Kidney tubule cell (primary cell): ENCODE measurements at regions not wholly inside any gene's neighbourhood (a gene's known extent, or its start where the extent isn't known, plus 50 kb on each side); places are given as distances from the start of the nearest gene placed in this dataset.

Experiments used
- DNase-seq: peaks from one replicate; pipeline ENCODE4 v3.0.0-alpha.2; 2018; ENCODE audit warnings: low spot score

DNA sequence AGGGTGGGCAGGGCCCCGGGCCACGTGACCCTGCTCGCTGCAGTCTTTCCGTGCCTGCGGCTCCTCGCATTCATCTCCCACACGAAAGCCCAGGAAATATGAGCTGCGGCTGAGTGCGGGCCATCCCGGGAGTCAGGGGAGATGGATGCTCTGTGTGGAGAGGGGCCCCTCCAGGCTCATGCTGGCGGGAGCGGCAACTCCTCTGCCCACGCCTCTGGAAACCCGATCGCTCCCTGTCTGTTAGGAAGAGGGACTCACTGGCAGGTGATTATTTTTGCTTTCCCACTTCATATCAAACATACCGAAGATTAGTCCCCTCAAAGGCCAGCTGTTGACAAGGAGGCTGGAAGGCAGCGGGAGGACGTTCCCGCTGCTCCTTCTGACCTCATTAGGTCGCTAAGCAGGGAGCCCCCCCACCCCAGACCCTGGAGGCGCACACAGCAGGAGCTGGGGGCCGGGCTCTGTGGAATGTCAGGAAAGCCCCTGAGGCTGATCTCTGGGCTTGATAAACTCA, 228.5 kb downstream of the FOXL1 start:
- DNase-seq, result no peak

DNA sequence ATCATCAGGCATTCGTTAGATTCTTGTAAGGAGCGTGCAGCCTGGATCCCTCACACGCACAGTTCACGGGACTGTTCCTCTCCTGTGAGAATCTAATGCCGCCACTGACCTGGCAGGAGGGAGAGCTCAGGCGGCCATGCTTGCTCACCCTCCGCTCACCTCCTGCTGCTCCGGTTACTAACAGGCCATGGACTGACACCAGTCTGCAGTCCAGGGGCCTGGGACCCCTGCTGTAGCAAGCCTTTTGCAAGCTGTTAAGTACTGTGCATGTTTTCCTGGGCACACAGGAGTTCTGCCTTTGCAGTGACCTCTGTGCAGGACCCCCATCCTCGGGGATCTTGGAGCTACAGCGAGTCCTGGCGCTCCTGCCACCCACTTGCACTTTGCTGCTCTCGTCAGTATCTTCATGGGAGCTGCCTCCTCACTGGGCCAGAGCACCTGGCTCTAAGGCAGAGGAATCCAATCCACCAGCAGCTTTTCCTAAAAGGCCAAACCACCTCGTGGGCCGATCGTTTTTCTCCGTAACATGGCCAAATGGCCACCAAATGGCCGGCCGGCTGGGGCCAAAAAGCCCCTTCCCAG, 230.6 kb downstream of the FOXL1 start:
- no peak for DNase-seq

DNA sequence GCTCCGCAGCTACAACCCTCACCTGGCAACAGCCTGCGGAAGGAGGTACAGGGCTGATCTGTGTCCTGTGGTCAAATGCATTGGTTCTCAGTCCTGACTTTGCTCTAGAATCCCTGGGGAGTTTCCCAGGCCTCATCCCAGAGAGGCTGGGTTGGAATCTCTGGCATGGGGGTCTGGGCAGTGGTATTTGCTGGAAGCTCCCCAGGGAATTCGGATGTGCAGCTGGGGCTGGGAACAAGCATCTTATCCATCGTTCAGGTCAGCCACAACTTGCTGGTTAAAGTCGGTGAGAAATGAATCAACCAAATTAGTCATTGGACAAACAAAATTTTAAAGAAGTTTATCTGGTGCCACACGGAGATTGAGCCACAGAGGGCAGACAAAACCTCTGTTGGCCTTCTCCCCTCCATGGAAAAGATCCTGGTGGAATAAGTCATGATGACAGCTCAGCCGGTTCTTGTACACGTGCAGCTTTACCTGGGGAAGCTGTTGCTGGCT, 231.2 kb downstream of the FOXL1 start:
- peak; percentile 78 for DNase-seq

DNA sequence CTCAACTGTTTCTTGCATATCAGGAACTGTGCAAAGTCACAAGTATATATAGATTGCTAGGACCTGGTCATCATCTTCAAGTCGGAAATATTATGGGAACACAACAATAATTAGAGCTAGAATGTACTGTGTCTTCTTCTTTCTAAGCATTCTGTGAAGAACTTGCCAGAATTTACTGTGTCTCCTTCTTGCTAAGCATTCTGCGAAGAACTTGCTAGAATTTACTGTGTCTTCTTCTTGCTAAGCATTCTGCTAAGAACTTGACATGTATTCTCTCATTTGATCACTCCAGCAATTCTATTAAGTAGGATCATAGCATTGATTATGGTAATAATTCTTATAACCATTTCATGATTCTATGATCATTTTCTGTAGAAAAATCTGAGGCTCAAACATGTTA, 231.7 kb downstream of the FOXL1 start:
- no peak for DNase-seq

DNA sequence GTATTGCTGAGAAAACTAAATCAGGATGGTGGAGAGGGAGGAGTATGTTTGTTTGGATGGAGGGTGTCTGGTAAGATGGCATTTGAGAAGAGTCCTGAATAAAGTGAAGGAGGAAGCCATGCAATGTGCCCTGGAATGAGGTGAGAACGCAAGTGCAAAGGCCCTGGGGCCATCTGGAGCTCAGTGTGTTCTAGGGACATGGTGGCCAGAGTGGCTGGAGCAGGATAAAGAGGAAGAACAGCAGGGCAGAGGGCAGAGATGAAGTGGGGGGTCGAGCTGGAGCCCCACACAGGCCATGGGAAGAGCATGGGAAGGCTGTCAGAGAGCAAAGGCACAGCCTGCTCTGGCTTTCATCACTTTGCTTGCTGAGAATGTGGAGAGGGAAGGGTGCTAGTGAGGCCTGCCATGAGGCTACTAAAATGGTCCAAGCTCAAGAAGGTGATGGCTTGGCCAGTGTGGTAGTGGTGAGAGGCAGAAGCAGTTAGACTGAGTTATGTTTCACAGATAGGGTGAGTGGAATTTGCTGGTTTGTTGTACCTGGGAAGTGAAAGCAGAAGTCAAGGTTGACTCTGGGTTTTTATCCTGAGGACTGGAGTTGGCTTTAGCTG, 234.1 kb downstream of the FOXL1 start:
- DNase-seq, result no peak

DNA sequence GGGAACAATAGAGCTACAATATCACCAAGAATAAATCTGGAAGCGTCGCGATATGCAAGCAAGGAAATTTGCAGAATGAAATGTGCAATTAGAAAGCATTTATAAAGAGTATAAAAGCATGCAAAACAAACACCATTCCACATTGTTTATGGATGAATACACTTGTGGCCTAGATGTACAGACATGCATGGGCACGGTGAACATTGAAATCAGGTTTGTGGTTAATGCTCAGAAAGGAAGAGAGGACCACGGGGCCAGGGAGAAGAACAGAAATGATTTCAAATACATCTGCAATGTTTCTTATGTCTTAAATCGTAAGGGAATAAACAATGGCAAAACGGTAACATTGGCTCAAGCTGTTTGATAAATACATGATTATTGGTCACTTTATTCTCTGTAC, 235.9 kb downstream of the FOXL1 start:
- no peak for DNase-seq

DNA sequence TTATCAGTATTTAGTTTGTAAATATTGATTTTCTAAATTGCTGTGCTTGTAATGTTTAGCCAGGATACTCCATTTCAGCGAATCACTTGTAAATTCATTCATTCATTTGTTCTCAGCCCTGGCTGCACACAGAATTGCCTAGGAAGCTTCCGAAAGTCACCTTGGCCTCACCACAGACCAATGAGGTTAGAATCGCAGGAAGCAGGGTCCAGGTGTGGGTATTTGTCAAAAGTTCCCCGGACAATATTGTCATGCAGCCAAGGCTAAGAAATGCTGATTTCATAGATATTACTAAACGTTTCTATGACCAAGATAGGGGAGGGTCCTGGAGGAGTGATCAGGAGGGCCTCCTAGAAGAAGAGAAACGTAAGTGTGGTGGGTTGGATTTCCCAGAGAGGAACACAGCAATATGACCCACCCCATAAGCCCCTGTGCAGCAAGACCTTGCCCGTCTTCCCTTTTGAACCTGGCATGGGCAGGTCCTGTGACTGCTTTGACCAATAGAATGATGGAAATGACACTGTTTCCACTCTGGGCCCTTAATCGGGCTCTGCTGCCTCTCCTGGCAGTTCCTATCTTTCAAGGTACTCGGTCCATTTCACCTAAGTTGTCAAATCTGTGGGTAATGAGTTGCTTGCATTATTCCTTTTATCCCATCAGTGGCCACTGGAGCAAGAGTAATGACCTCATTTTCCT, 238.7 kb downstream of the FOXL1 start:
- DNase-seq, result no peak

DNA sequence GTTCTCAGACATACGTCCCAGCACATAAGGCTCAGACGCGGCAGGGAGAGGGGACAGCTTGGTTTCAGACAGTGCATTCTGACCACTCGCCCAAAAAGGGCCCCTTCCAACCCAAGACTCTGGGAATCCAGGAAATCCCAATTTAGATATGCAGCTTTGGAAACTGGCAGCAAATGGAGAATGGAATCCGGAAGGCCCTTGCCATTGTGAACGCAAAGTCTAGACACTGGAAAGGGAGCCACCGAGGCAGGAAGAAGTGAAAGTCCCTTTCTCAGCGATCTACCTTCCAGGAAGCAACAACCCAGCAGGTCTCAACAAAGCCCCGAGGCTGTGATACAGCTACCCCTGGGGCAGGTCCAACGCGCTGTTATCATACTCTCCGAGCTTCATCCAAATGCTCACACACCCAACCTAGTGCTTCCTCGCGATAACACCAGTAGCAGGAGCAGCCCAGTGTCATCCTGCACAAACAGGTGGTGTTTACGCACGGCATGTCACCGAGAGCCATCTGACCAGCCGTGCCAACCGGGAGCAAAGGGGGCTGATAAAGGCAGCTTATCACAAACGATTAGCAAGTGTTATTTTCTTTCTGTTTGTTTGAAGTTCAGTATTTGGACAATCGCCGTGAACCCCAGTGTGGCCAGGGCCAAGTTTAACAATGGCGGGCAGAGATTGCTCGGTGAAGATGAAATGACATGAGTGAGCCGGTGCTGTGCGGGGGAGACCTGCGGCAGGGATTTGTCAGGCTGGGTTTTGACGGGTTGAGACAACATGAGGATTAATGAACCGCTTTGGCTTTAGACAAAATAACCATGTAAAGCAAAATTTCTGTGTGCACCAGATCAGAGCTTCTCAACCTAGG, 240.6 kb downstream of the FOXL1 start:
- no peak for DNase-seq

DNA sequence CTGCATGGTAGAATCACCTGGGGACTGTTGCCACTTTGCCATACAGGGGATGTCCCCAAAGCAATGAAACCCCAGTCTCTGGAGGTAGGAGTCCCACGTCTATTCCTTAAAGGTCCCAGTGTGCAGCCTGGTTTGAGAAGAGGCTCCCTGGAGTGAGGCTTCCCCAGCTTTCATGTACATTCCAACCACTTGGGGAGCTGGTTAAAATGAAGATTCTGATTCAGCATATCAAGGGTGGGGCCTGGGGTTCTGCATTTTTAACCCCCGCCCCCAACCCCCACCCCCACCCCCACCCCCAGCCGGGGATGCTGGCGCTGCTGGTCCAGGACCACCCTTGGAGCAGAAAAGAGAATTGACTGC, 241.2 kb downstream of the FOXL1 start:
- DNase-seq, result no peak

DNA sequence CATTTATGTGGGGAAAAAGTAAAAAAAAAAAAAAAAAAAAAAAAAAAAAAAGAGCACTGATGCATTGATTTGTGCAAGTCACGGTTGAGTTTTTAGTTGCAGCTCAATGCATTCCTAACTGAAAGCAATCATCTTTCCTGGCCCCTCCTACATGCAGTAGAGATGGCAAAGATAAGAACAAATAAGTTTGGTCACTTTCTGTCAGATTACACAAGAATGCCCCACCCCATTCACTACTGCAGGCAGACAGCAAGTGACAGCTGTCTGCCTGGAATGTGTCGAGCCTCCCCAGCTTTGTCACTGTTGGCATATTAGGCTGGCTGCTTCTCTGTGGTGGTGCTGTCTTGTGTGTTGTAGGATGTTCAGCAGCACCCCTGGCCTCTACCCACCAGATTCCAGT, 243.5 kb downstream of the FOXL1 start:
- no peak for DNase-seq

DNA sequence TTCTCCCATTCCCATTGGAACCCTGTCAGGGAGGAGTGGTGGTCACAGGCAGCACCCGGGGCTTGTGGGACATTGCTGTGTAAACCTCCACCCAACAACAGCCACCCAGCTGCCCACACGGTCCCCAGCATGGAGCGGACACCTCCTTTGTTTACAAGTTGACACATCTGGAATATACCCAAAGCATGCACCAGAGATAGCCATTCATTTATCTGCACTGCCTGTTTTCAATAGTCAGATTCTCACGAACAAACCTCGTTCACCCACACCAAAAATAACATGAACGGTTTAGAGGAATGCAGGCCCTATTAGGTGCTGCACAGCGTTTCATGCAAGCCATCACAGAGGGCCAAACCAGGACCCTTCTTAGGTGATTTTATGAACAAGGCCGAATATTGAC, 244.8 kb downstream of the FOXL1 start:
- no peak for DNase-seq

DNA sequence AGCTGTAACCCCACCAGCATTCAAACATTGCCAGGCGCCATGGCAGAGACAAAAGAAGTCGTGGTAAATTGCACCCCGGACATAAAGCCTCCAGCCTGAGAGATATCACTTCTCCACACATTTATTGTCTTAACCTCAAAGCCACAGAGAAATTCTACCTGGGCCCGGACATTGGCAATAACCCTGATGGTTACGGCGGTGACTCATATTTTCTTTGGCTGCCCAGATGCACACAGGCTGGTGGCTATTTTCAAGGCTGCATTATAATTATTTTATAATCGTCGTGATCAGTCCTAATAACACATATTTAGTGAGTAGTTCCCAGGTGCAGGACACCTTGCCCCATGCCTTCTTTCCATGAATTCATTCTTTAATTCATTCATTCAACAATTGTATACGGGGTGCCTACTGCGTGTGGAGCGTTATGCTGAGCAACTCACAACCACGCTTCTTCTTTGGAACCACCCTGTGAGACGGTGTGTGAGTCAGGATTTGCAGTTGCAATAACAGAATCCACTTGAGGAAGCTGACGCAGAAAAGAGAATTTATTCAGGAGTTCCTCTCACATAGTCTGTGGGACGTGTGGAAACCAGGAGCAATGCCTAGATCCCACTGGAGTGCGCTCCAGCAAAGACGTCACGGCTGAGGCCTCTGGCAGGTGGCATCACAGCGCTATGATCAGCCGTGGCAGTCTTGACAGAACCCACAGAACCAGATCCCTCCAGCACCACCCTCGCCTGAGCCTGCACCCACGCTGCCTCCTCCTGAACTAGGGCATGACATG, 245.7 kb downstream of the FOXL1 start:
- DNase-seq, result peak; percentile 40

DNA sequence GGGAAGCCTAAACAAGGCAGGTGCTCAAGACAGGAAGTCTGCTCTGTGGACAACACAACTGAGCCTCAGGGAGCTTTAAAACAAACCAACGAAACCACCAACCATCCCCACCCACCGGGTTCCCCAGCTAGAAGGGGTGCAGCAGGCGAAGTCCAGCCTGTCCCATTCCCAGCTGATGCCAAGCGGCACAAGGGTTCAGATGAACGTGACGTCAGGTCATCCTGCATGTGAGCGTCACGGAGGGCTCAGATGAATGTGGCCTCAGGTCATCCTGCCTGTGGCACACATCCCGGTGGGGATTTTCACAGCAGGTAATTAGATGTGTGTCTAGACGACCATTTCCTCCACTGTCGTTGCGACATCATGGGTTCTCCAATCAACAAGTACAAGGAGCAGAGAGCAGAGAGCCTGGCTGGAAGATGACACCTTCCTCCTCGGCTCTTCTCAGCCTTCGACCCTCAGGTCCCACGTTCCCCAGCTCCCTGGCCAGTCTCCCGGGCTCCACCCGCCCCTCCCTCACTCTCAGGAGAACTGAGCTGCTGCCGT, 246.5 kb downstream of the FOXL1 start:
- peak; percentile 34 for DNase-seq

DNA sequence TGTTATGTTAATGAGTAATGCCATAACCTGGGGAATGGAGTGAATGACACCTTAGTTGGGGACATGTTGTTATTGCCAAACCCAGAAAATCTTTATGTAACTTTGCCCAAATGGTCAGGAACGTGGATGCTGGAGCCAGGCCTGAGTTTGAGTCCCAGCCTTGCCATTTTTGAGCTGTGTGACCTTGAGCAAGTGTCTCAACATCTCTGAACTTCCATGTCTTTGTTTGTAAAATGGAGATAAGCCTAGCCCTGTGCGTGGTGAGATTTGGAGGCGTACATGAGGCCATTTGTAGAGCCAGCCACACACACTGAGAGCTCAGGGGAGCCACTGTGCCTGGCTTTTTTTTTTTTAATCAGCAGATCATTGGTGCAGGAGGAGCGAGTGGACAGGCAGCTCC, 247.3 kb downstream of the FOXL1 start:
- no peak for DNase-seq

DNA sequence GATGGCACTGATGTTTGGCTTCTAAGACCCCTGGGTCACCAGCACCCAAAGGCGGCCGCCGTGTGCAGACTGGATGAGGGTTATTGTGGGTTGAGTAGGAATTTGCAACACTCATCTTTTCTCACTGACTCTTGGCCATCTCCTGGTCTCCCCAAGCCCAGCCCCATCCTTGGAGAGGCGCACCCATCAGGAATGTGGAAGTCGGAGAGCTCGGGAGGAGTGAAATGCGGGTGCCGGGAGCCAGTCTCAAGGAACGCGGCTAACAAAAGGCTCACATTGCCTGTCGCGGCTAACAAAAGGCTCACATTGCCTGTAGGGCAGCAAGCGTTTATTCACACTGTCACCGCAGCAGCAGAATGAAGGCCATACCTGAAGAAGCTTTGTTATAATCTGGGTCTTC, 248.6 kb downstream of the FOXL1 start:
- no peak for DNase-seq

DNA sequence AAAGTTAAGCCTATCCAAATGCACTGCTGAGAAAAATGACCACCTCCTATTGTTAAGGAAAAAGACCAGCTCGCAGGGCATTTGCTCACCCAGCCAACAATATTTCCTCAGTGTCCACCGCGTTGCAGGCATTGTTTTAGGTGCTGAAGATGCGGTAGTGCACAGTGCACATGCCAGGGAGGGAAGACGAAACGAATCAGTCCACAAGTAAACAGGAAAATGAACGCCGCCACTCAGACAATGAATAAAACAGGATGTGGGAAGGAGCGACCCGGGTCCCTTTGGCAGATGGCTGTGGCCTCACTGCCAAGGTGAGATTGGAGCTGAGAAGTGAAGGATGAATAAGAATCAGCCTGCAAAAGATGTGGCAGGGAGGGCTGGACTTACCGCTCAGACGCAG, 249.2 kb downstream of the FOXL1 start:
- no peak for DNase-seq

DNA sequence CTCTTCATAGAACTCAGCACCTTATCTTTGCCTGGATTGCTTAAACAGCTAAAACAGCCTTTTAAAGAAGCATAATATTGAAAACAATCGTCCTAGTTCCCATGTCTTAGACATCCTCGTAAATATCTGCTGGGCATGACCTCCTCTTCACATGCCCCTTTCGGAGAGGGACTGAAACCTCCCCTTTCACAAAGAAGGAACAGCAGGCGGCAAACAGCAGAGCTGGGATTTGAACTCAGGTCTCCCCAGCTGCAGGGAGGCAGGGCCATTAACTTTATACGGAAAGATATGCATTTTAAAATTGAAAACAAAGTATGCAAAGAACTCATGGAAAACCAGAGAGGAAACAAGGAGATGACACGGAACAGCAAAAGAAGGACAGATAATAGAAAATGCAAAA, 249.9 kb downstream of the FOXL1 start:
- no peak for DNase-seq

DNA sequence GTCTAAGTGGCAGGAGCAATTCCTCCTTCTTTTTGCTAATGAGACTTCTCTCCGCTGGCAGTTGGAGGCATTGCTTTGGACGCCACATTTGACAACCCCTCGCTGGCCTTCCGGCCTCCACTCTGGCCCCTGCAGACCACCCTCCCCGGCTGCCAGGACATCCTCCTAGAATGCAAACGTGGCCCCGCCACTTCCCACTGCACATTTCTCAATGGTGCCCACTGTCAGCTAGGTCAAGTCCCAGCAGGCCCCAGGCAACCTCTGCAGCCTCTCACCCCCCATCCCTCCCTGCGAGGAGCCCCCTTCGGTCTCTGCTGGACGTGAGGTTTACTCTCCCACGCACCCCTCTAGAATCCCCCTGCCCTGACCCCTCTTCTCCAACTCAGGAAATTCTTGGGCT, 250.3 kb downstream of the FOXL1 start:
- DNase-seq, result no peak

DNA sequence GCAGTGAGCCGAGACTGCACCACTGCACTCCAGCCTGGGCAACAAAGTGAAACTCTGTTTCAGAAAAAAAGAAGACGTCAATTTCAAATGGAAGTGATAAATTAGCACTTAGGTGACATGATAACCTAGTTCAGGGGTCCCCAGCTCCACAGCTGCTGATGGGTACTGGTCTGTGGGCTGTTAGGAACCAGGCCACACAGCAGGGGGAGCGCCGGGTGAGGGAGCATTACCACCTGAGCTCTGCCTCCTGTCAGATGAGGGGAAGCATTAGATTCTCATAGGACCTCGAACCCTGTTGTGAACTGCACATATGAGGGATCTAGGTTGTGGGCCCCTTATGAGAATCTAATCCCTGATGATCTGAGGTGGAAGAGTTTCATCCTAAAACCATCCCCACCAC, 253.0 kb downstream of the FOXL1 start:
- no peak for DNase-seq

DNA sequence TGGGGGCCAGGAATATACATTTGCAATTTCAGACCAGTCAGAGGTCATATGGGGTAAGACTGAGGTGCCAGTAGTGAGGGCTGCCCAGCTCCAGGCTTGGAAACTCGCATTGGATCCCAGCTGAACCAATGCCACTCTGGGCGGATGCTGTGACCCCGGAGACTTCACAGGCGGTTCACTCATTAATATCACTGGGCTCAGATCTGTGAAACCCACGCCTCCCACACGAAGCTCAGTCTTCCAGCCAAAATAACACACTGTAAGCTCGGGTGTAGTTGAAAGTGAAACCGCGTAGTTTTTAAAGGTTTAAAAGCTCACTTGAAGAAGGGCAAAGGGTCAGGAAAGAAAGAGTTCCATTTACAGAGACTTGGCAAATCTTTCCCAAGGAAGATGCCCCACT, 254.8 kb downstream of the FOXL1 start:
- peak; percentile 16 for DNase-seq

DNA sequence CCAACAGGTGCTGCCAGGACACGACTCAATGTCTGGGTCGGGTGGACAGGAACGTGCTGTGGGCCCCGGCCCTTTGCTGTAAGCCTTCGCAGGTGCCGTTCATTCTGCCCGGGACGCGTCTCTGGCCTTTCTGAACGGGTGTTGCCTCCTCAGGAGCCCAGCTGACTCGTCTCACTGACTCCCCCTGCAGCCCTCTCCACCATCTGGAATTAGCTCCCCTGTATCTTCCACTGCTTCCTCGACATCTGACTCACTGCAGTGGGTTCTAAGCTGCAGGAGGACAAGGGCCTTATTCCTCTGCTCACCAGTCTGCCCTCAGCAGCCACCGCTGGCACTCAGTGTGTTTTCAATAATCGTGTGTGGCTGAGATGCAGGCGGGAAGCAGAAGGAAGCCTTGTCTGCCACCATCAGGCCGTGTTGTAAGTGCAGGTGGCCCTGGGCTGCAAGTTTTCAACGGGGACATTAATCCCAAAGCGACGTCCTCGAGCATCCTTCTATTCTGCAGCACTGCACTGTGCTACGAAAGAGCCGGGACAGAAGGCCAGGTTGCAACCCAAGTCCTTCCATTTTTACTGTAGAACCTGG, 256.2 kb downstream of the FOXL1 start:
- peak; percentile 33 for DNase-seq
